Osteoblast (primary cell): ENCODE measurements at regions not wholly inside any gene's neighbourhood (a gene's known extent, or its start where the extent isn't known, plus 50 kb on each side); places are given as distances from the start of the nearest gene placed in this dataset.

Experiments used
- DNase-seq: peaks from one replicate; pipeline ENCODE4 v3.0.0; 2011; ENCODE audit warnings: low spot score, mixed read lengths; ENCODE audit not compliant: insufficient read length; ENCODE audit errors: missing footprints
- H2AFZ ChIP-seq: 2 replicates; pipeline ENCODE4 v1.6.0; 2011; ENCODE audit warnings: mild to moderate bottlenecking, low read length
- H3K27ac ChIP-seq: 2 replicates; pipeline ENCODE4 v1.5.1; 2011; ENCODE audit warnings: mild to moderate bottlenecking, low read depth, low read length, moderate library complexity
- H3K27me3 ChIP-seq: 2 replicates; pipeline ENCODE4 v1.6.0; 2012; ENCODE audit warnings: mild to moderate bottlenecking, control low read depth, inconsistent platforms, low read length, moderate library complexity; ENCODE audit not compliant: insufficient read depth
- H3K36me3 ChIP-seq: 2 replicates; pipeline ENCODE4 v1.5.1; 2011; ENCODE audit warnings: mild to moderate bottlenecking, low read length, control low read depth, moderate library complexity; ENCODE audit not compliant: insufficient read depth
- H3K4me1 ChIP-seq: 2 replicates; pipeline ENCODE4 v1.5.1; 2011; ENCODE audit warnings: mild to moderate bottlenecking, low read length, control low read depth, moderate library complexity; ENCODE audit not compliant: insufficient read depth
- H3K4me2 ChIP-seq: 2 replicates; pipeline ENCODE4 v1.6.0; 2011; ENCODE audit warnings: mild to moderate bottlenecking, low read length; ENCODE audit not compliant: insufficient read depth
- H3K4me3 ChIP-seq: fragments of 200-600 bp; sonication (generic); 3 replicates; pipeline ENCODE4 v1.5.1; 2012; ENCODE audit warnings: mild to moderate bottlenecking, low read length, inconsistent platforms; ENCODE audit not compliant: insufficient read depth
- H3K79me2 ChIP-seq: 2 replicates; pipeline ENCODE4 v1.6.0; 2012; ENCODE audit warnings: mild to moderate bottlenecking, low read length, control low read depth, inconsistent platforms; ENCODE audit not compliant: insufficient read depth
- H3K9me3 ChIP-seq: 2 replicates; pipeline ENCODE4 v1.5.1; 2011; ENCODE audit warnings: low read depth, low read length, control low read depth
- H4K20me1 ChIP-seq: 2 replicates; pipeline ENCODE4 v1.6.0; 2012; ENCODE audit warnings: mild to moderate bottlenecking, low read length, control low read depth; ENCODE audit not compliant: insufficient read depth
- CTCF ChIP-seq: IDR thresholded peaks from 2 replicates; pipeline ENCODE4 v1.5.1; 2011; ENCODE audit warnings: mild to moderate bottlenecking, low read depth, low read length, moderate library complexity; ENCODE audit errors: extremely low read depth

- Histone ChIP-seq H3K79me2 (no peaks in the 10 kb centered on the region), H3K4me1 (no peaks in the 10 kb centered on the region), H3K27ac (no peak overlapping the region), H3K9me3 (no peaks in the 10 kb centered on the region), H3K4me2 (no peak overlapping the region), H4K20me1 (no peaks in the 10 kb centered on the region), H3K4me3 (no peak overlapping the region), H3K27me3 (peaks cover under 1% of the 10 kb centered on the region), H2AFZ (no peak overlapping the region), H3K36me3 (no peaks in the 10 kb centered on the region)
- TF ChIP-seq CTCF = no peak
- peak; percentile 76 for DNase-seq
These were observed 130.7 kb downstream of the ASB1 start for GRCh38 chr2:238557431-238557830.

- Histone ChIP-seq H3K27me3 (peaks cover 6% of the 10 kb centered on the region), H3K4me2 (no peak overlapping the region), H3K4me1 (no peaks in the 10 kb centered on the region), H3K79me2 (no peaks in the 10 kb centered on the region), H2AFZ (no peak overlapping the region), H3K4me3 (no peak overlapping the region), H3K27ac (no peak overlapping the region), H4K20me1 (no peaks in the 10 kb centered on the region), H3K9me3 (no peaks in the 10 kb centered on the region), H3K36me3 (no peaks in the 10 kb centered on the region)
- no peak for TF ChIP-seq CTCF
- DNase-seq = no peak
These were observed 131.2 kb downstream of the ASB1 start for GRCh38 chr2:238557936-238558335.

- no peak for TF ChIP-seq CTCF
- no peak overlapping the region for H3K27ac ChIP-seq
- H3K4me1 ChIP-seq = no peaks in the 10 kb centered on the region
- no peak overlapping the region for H2AFZ ChIP-seq
- H3K4me3 ChIP-seq = no peak overlapping the region
- H3K36me3 ChIP-seq = no peaks in the 10 kb centered on the region
- H3K79me2 ChIP-seq = no peaks in the 10 kb centered on the region
- H3K27me3 ChIP-seq = peaks cover 11% of the 10 kb centered on the region
- no peaks in the 10 kb centered on the region for H4K20me1 ChIP-seq
- peak; percentile 62 for DNase-seq
- no peaks in the 10 kb centered on the region for H3K9me3 ChIP-seq
- no peak overlapping the region for H3K4me2 ChIP-seq
These were observed 131.9 kb downstream of the ASB1 start for GRCh38 chr2:238558456-238559099.

- Histone ChIP-seq H3K4me2 (no peak overlapping the region), H2AFZ (no peak overlapping the region), H3K36me3 (no peaks in the 10 kb centered on the region), H3K4me3 (no peak overlapping the region), H3K9me3 (no peaks in the 10 kb centered on the region), H3K27me3 (peaks cover 19% of the 10 kb centered on the region), H3K27ac (no peak overlapping the region), H3K79me2 (no peaks in the 10 kb centered on the region), H4K20me1 (no peaks in the 10 kb centered on the region), H3K4me1 (no peaks in the 10 kb centered on the region)
- peak; percentile 19 for TF ChIP-seq CTCF
- peak; percentile 56 for DNase-seq
These were observed 133.5 kb downstream of the ASB1 start for GRCh38 chr2:238560234-238560633.
